ENCODE measurements at regions not wholly inside any gene's neighbourhood (a gene's known extent, or its start where the extent isn't known, plus 50 kb on each side); places are given as distances from the start of the nearest gene placed in this dataset.

DNA sequence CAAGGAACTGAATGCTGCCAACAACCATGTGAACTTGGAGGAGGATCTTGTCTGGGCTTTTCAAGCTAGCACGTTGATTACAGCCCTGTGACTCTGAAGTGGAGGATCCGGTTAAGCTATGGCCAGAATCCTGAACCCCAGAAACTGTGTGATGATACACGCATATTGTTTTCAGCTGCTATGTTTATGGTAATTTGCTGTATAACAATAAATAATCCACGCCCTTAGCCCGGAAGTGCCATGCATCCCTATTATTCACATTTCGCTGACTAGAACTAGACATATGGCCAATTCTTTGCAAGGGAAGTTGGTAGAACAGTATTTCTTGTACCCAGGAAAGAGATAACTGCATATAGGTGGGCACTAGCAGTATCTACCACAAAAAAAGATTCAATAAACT is 510.8 kb upstream of the BTBD3 start:
- no peaks in the 10 kb centered on the region for H3K27me3 ChIP-seq (replicated peaks in 1 of 2; ENCODE audit: control insufficient read depth in 2 of 2, insufficient read depth in 2 of 2, low read length in 1 of 2)
- 48% methylated on average over 6 of the region's 6 CpGs for WGBS (ENCODE audit: insufficient coverage, insufficient replicate concordance, low lambda C conversion rate, missing lambda C conversion rate)
- ChIA-PET RAD21 (ENCODE audit: unreplicated experiment) (interaction anchor here (0.6 kb wide), 1 partner anchor 12 kb away, joined by 3 read pairs; no protein-coding TSS in a partner anchor), POLR2A (interaction anchor here (1.1 kb wide), 1 partner anchor 15 kb away, joined by 3 read pairs; no protein-coding TSS in a partner anchor), CTCF (interaction anchor here (1.0 to 1.7 kb wide), 2 partner anchors 8 to 64 kb away, joined by 3 to 4 read pairs; no protein-coding TSS in a partner anchor), SMC1A (ENCODE audit: uncharacterized antibody, unreplicated experiment) (interaction anchor here (0.7 to 1.3 kb wide), 5 partner anchors 12 to 736 kb away, joined by 3 to 6 read pairs (median 3); no protein-coding TSS in a partner anchor)
- H3K9me3 ChIP-seq (replicated peaks; ENCODE audit: control insufficient read depth, insufficient read depth, low read length), result no peaks in the 10 kb centered on the region
- no peaks in the 10 kb centered on the region for H4K20me1 ChIP-seq (ENCODE audit: control insufficient read depth, insufficient read depth)
- no TSS peak for BruUV-seq (replicated peaks)
- no peaks in the 10 kb centered on the region for H3K4me1 ChIP-seq (ENCODE audit: control insufficient read depth, insufficient read depth, low read length)
- FAIRE-seq, result no peak
- no peak for TF ChIP-seq GATAD2B (conservative IDR thresholded peaks at IDR 0.05; ENCODE audit: low read depth)
- no peak for TF ChIP-seq CREM (IDR thresholded peaks at IDR 0.05; ENCODE audit: low read depth)
- no peak for TF ChIP-seq SIX5 (IDR thresholded peaks at IDR 0.05; ENCODE audit: low read depth, low read length, severe bottlenecking)
- no peak overlapping the region for H3K4me2 ChIP-seq (ENCODE audit: control insufficient read depth, insufficient read depth)
- H3K36me3 ChIP-seq (ENCODE audit: control insufficient read depth in 2 of 2, insufficient read depth in 2 of 2, low read length in 1 of 2), result no peaks in the 10 kb centered on the region
- no peak overlapping the region for H3K27ac ChIP-seq (ENCODE audit: control insufficient read depth, insufficient read depth)
- no peak for DNase-seq (ENCODE audit: low read depth, low spot score)
- in situ Hi-C loops (cut with MboI), result no loop called here
- ATAC-seq, result no peak
- H3K4me3 ChIP-seq, result no peak overlapping the region
- H2AFZ ChIP-seq (ENCODE audit: control insufficient read depth, low read depth, low read length), result no peak overlapping the region
- H3K79me2 ChIP-seq (ENCODE audit: control insufficient read depth, insufficient read depth, low read length), result no peaks in the 10 kb centered on the region
- intact Hi-C loops (cut with micrococcal nuclease; ENCODE audit: unreplicated experiment), result loop anchor here (2.0 to 10.0 kb wide), 2 partner anchors 48 to 732 kb away; partner anchors contain the start of gene JAG1
- no peak overlapping the region for H3K9ac ChIP-seq (ENCODE audit: control insufficient read depth, insufficient read depth, low read length)

DNA sequence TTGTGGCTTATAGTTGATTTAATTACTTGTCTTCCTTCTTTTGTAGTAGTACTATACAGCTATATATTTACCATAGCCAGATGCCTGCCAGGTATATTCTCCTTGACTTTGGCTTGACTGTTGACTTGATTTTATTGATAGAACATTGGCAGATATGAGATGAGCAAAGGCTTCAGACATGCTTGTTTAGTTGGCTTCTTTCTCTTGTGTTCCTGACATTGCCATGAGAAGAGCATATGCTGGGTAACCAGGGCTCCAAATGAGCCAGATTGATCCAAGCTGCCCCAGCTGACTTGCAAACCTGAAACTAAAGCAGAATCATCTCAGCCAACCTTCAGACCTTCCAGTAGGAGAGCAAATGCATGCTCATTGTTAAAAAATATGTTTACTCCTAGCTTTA is 508.1 kb upstream of the BTBD3 start:
- RAD21 ChIA-PET (ENCODE audit: unreplicated experiment), result no interaction called here
- BruUV-seq (replicated peaks), result no TSS peak
- H4K20me1 ChIP-seq (ENCODE audit: control insufficient read depth, insufficient read depth), result no peaks in the 10 kb centered on the region
- no peaks in the 10 kb centered on the region for H3K9me3 ChIP-seq (replicated peaks; ENCODE audit: control insufficient read depth, insufficient read depth, low read length)
- no peak overlapping the region for H3K9ac ChIP-seq (ENCODE audit: control insufficient read depth, insufficient read depth, low read length)
- H3K4me2 ChIP-seq (ENCODE audit: control insufficient read depth, insufficient read depth), result no peak overlapping the region
- CTCF ChIA-PET, result interaction anchor here (1.5 to 1.9 kb wide), 2 partner anchors 17 to 31 kb away, joined by 3 to 5 read pairs; no protein-coding TSS in a partner anchor
- no peak overlapping the region for H3K27ac ChIP-seq (ENCODE audit: control insufficient read depth, insufficient read depth)
- FAIRE-seq, result no peak
- TF ChIP-seq RCOR1 (conservative IDR thresholded peaks at IDR 0.05; ENCODE audit: low read depth, low read length), result no peak
- TF ChIP-seq, protein P1, sequence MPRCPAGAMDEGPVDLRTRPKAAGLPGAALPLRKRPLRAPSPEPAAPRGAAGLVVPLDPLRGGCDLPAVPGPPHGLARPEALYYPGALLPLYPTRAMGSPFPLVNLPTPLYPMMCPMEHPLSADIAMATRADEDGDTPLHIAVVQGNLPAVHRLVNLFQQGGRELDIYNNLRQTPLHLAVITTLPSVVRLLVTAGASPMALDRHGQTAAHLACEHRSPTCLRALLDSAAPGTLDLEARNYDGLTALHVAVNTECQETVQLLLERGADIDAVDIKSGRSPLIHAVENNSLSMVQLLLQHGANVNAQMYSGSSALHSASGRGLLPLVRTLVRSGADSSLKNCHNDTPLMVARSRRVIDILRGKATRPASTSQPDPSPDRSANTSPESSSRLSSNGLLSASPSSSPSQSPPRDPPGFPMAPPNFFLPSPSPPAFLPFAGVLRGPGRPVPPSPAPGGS (IDR thresholded peaks at IDR 0.05; ENCODE audit: borderline replicate concordance, insufficient read depth, low read depth, low read length, poor library complexity, severe bottlenecking), result no peak
- no peak for TF ChIP-seq POLR2AphosphoS5 (IDR thresholded peaks at IDR 0.05; ENCODE audit: low read length)
- no peak for TF ChIP-seq MEF2B (IDR thresholded peaks at IDR 0.05; ENCODE audit: partially characterized antibody, poor library complexity, severe bottlenecking)
- TF ChIP-seq CHD4 (IDR thresholded peaks at IDR 0.05), result no peak
- no peak for TF ChIP-seq ESRRA (IDR thresholded peaks at IDR 0.05; ENCODE audit: low read length)
- TF ChIP-seq, protein P2, sequence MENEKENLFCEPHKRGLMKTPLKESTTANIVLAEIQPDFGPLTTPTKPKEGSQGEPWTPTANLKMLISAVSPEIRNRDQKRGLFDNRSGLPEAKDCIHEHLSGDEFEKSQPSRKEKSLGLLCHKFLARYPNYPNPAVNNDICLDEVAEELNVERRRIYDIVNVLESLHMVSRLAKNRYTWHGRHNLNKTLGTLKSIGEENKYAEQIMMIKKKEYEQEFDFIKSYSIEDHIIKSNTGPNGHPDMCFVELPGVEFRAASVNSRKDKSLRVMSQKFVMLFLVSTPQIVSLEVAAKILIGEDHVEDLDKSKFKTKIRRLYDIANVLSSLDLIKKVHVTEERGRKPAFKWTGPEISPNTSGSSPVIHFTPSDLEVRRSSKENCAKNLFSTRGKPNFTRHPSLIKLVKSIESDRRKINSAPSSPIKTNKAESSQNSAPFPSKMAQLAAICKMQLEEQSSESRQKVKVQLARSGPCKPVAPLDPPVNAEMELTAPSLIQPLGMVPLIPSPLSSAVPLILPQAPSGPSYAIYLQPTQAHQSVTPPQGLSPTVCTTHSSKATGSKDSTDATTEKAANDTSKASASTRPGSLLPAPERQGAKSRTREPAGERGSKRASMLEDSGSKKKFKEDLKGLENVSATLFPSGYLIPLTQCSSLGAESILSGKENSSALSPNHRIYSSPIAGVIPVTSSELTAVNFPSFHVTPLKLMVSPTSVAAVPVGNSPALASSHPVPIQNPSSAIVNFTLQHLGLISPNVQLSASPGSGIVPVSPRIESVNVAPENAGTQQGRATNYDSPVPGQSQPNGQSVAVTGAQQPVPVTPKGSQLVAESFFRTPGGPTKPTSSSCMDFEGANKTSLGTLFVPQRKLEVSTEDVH (IDR thresholded peaks at IDR 0.05; ENCODE audit: low read depth, partially characterized antibody), result no peak
- TF ChIP-seq, protein P3, sequence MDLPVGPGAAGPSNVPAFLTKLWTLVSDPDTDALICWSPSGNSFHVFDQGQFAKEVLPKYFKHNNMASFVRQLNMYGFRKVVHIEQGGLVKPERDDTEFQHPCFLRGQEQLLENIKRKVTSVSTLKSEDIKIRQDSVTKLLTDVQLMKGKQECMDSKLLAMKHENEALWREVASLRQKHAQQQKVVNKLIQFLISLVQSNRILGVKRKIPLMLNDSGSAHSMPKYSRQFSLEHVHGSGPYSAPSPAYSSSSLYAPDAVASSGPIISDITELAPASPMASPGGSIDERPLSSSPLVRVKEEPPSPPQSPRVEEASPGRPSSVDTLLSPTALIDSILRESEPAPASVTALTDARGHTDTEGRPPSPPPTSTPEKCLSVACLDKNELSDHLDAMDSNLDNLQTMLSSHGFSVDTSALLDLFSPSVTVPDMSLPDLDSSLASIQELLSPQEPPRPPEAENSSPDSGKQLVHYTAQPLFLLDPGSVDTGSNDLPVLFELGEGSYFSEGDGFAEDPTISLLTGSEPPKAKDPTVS (IDR thresholded peaks at IDR 0.05; ENCODE audit: low read depth, low read length), result no peak
- TF ChIP-seq STAT3 (IDR thresholded peaks at IDR 0.05; ENCODE audit: low read depth, low read length), result no peak
- SMC1A ChIA-PET (ENCODE audit: uncharacterized antibody, unreplicated experiment), result interaction anchor here (0.6 to 1.3 kb wide), 7 partner anchors 18 to 1059 kb away, joined by 3 read pairs; no protein-coding TSS in a partner anchor
- no peak for DNase-seq (ENCODE audit: low read depth, low spot score)
- no peak overlapping the region for H2AFZ ChIP-seq (ENCODE audit: control insufficient read depth, low read depth, low read length)
- POLR2A ChIA-PET, result no interaction called here
- H3K4me3 ChIP-seq, result no peak overlapping the region
- H3K4me1 ChIP-seq (ENCODE audit: control insufficient read depth, insufficient read depth, low read length), result no peaks in the 10 kb centered on the region
- H3K27me3 ChIP-seq (replicated peaks in 1 of 2; ENCODE audit: control insufficient read depth in 2 of 2, insufficient read depth in 2 of 2, low read length in 1 of 2), result no peaks in the 10 kb centered on the region
- ATAC-seq, result no peak
- no peaks in the 10 kb centered on the region for H3K36me3 ChIP-seq (ENCODE audit: control insufficient read depth in 2 of 2, insufficient read depth in 2 of 2, low read length in 1 of 2)
- in situ Hi-C loops (cut with MboI), result no loop called here
- H3K79me2 ChIP-seq (ENCODE audit: control insufficient read depth, insufficient read depth, low read length), result no peaks in the 10 kb centered on the region
- intact Hi-C loops (cut with micrococcal nuclease; ENCODE audit: unreplicated experiment), result loop anchor here (10.0 kb wide), 1 partner anchor 735 kb away; the partner anchor contains the start of gene JAG1

Data from GM12878 (cell line).